Skeletal muscle satellite cell (primary cell): ENCODE measurements at regions not wholly inside any gene's neighbourhood (a gene's known extent, or its start where the extent isn't known, plus 50 kb on each side); places are given as distances from the start of the nearest gene placed in this dataset.

Experiments used
- H3K27me3 ChIP-seq: 2 replicates; pipeline ENCODE4 v1.7.0; 2013; ENCODE audit warnings: low read length; ENCODE audit not compliant: control insufficient read depth, insufficient read depth
- H3K36me3 ChIP-seq: 2 replicates; pipeline ENCODE4 v1.7.0; 2013; ENCODE audit warnings: mild to moderate bottlenecking, control low read depth, low read length; ENCODE audit not compliant: insufficient read depth
- H3K4me1 ChIP-seq: 2 replicates; pipeline ENCODE4 v1.7.0; 2013; ENCODE audit warnings: low read length; ENCODE audit not compliant: control insufficient read depth, insufficient read depth
- H3K4me2 ChIP-seq: 2 replicates; pipeline ENCODE4 v1.7.0; 2013; ENCODE audit warnings: mild to moderate bottlenecking, low read length
- H3K4me3 ChIP-seq: 2 replicates; pipeline ENCODE4 v1.7.0; 2013; ENCODE audit warnings: low read length
- H3K9ac ChIP-seq: 2 replicates; pipeline ENCODE4 v1.7.0; 2013; ENCODE audit warnings: mild to moderate bottlenecking, low read depth, low read length, moderate library complexity
- H3K9me3 ChIP-seq: replicated peaks from 2 replicates; pipeline ENCODE4 v1.7.0; 2013; ENCODE audit warnings: mild to moderate bottlenecking, control low read depth, low read length

DNA sequence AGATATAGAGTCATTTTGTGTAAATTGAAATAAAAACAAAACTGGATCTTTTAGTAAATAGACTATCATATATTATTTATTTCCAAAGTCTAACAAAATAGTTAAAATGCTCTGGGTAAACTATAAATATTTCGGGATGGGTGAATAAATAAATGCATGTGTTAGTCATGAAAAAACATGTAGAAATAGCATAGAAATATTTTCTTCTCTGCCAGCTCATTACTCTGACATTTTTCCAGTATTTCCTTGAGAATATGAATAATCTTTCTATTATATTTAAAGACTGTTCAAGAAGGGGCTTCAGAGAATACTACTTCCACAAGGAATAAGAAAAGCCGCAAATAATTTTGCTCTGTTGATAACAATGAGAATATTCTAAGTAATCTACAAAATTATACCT, 880.4 kb downstream of the TRIB2 start:
- Histone ChIP-seq H3K4me3 (no peak overlapping the region), H3K4me1 (peaks cover 23% of the 10 kb centered on the region), H3K36me3 (no peaks in the 10 kb centered on the region), H3K27me3 (no peaks in the 10 kb centered on the region), H3K9me3 (no peaks in the 10 kb centered on the region), H3K4me2 (peak overlapping the region; percentile 24), H3K9ac (no peak overlapping the region)

DNA sequence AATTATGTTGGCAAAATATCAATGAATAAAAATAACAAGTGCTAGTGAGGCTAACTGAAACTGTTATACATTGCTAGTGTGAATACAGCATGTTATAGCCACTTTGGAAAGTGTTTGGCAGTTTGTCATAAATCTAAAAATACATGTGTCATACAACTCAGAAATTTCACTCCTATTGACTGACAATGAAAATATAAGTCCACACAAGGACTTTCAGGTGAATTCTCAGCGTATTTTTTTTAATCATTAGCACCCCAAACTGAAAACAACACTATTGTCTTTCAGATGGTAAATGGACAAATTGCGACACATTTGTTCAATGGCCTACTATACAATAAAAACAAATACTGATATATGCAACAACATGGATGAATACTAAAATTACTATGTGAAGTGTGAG, 884.8 kb downstream of the TRIB2 start:
- Histone ChIP-seq H3K4me3 (no peak overlapping the region), H3K4me1 (peaks cover 12% of the 10 kb centered on the region), H3K4me2 (no peak overlapping the region), H3K9me3 (no peaks in the 10 kb centered on the region), H3K9ac (no peak overlapping the region), H3K36me3 (no peaks in the 10 kb centered on the region), H3K27me3 (no peaks in the 10 kb centered on the region)

DNA sequence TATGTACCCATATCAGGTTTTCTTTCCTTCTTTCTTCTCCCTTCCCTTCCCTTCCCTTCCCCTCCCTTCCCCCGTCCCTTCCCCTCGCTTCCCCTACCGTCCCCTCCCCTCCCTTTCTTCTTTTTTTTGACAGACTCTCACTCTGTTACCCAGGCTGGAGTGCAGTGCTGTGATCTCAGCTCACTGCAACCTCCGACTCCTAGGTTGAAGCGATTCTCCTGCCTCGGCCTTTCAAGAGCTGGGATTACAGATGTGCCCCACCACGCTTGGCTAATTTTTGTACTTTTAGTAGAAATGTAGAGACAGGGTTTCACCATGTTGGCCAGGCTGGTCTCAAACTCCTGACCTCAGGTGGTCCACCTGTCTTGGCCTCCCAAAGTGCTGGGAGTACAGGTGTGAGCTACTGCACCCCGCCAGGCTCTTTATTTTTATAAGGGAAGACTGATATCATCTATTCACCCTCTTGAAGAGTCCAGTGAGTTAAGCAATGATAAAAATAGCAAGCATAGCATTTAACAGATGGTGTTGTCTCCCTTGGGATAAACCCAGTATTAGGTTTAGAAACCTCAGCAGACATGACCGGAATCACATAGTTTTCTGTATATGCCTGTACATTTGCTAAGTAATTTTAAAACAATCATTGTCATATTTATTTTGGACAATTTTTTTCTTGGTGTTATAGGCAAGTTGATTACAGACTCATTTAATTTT, 888.4 kb downstream of the TRIB2 start:
- no peaks in the 10 kb centered on the region for H3K36me3 ChIP-seq
- H3K9ac ChIP-seq: no peak overlapping the region
- H3K4me2 ChIP-seq: no peak overlapping the region
- no peaks in the 10 kb centered on the region for H3K9me3 ChIP-seq
- no peaks in the 10 kb centered on the region for H3K27me3 ChIP-seq
- H3K4me1 ChIP-seq: no peaks in the 10 kb centered on the region
- H3K4me3 ChIP-seq: no peak overlapping the region

DNA sequence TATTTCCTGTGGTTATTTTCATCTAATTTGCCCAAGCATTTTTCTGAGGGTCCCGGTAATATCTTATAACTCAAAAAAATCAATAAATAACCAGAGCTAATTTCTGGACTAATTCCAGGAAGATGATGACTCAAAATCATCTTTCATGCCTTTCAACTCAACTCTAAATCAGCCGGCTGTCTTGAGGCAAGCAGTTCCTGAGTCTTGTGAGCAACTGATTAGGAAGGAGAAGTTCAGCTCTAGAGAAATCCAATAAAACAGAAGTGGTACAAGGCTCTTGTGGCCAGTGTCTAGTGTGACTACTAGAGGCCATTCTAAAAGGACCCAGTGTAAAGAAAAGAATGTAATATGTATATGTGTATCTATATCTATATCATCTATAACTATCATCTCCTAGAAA, 890.4 kb downstream of the TRIB2 start:
- no peaks in the 10 kb centered on the region for H3K36me3 ChIP-seq
- no peaks in the 10 kb centered on the region for H3K27me3 ChIP-seq
- H3K9ac ChIP-seq: no peak overlapping the region
- H3K4me2 ChIP-seq: no peak overlapping the region
- H3K9me3 ChIP-seq: no peaks in the 10 kb centered on the region
- H3K4me3 ChIP-seq: no peak overlapping the region
- H3K4me1 ChIP-seq: no peaks in the 10 kb centered on the region

DNA sequence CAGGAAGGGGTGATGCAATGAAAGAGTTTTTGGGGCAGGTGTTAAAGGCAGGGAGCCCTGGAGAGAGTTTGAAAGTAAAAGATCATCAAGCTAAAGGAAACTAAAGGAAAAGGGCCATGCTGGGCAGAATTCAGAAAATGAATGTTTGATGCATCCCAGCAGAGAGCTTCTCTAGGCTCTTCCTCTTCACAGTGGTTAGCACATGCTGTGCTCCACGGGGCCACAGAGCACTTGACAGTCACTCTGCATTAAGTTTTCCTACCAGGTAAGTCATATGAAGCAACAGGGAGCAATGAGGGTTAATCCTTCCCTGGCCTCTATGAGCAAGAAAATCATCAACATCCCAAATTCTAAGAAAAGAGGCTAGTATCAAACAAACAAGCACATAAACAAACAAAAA, 895.2 kb downstream of the TRIB2 start:
- Histone ChIP-seq H3K4me2 (no peak overlapping the region), H3K9ac (no peak overlapping the region), H3K27me3 (no peaks in the 10 kb centered on the region), H3K36me3 (no peaks in the 10 kb centered on the region), H3K4me1 (no peaks in the 10 kb centered on the region), H3K9me3 (no peaks in the 10 kb centered on the region), H3K4me3 (no peak overlapping the region)

DNA sequence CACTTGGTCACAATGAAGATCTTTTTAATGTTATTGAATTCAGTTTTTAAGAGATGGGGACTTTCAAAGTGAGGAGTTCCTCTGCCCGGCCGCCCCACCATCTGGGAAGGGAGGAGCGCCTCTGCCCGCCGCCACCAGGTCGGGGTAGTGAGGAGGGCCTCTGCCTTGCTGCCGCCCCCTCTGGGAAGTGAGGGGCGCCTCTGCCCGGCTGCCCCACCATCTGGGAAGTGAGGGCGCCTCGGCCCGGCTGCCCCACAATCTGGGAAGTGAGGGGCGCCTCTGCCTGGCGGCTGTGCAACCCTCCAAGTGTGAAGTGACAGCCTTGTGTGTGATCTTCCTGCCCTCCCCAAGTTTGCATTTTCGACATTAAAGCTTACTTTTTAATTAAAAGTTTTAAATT, 899.3 kb downstream of the TRIB2 start:
- H3K27me3 ChIP-seq: no peaks in the 10 kb centered on the region
- H3K9ac ChIP-seq: no peak overlapping the region
- H3K4me3 ChIP-seq: no peak overlapping the region
- no peak overlapping the region for H3K4me2 ChIP-seq
- no peaks in the 10 kb centered on the region for H3K36me3 ChIP-seq
- no peaks in the 10 kb centered on the region for H3K4me1 ChIP-seq
- H3K9me3 ChIP-seq: no peaks in the 10 kb centered on the region

DNA sequence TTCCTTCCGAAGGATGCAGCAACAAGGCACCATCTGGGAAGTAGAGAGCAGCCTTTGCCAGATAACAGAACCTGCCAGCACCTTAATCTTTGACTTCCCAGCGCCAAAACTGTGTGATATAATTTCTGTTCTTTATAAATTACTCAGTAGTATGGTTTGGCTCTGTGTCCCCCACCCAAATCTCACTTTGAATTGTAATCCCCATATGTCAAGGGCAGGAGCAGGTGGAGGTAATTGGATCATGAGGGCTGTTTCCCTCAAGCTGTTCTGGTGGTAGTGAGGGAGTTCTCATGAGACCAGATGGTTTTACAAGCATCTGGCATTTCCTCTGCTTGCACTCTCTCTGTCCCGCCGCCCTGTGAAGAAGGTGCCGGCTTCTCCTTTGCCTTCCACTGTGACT, 899.9 kb downstream of the TRIB2 start:
- no peak overlapping the region for H3K4me3 ChIP-seq
- no peaks in the 10 kb centered on the region for H3K36me3 ChIP-seq
- no peaks in the 10 kb centered on the region for H3K27me3 ChIP-seq
- no peaks in the 10 kb centered on the region for H3K4me1 ChIP-seq
- no peak overlapping the region for H3K9ac ChIP-seq
- no peaks in the 10 kb centered on the region for H3K9me3 ChIP-seq
- H3K4me2 ChIP-seq: no peak overlapping the region

DNA sequence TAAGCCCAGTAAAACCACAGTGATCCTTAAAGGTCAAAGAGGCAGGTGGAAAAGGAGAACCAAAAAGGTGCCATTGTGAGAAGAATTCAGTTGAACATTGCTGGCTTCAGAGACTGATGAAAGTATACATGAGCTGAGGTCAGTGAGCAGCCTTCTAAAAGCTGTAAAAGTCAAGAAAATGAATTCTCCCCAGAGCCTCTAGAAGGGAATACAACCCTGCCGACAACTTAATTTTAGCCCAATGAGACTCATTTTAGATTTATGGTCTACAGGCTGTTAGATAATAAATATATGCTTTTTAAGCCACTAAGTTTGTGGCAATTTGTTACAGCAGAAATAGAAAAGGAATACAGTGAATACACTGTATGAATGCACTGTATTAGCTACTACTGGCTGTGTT, 911.4 kb downstream of the TRIB2 start:
- Histone ChIP-seq H3K4me1 (no peaks in the 10 kb centered on the region), H3K4me3 (no peak overlapping the region), H3K36me3 (no peaks in the 10 kb centered on the region), H3K4me2 (no peak overlapping the region), H3K9ac (no peak overlapping the region), H3K9me3 (no peaks in the 10 kb centered on the region), H3K27me3 (no peaks in the 10 kb centered on the region)

DNA sequence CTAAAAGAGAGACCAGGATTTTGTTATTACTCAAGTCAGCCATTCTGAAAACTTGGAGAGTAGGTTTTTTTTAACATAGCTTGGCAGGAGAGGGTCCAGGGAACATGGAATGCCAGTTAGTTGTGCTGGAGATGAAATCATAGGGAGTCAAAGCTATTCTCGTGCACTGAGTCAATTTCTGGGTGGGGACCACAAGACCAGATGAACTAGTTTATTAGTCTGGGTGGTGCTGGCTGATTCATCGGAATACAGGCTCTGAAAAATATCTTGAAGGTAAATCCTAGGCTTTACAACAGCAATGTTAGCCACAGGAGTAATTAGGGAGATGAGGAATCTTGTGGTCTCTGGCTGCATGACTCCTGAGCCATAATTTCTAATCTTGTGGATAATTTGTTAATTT, 921.4 kb downstream of the TRIB2 start:
- H3K27me3 ChIP-seq: no peaks in the 10 kb centered on the region
- H3K9me3 ChIP-seq: no peaks in the 10 kb centered on the region
- H3K4me1 ChIP-seq: no peaks in the 10 kb centered on the region
- no peak overlapping the region for H3K4me3 ChIP-seq
- no peak overlapping the region for H3K9ac ChIP-seq
- no peak overlapping the region for H3K4me2 ChIP-seq
- H3K36me3 ChIP-seq: no peaks in the 10 kb centered on the region

DNA sequence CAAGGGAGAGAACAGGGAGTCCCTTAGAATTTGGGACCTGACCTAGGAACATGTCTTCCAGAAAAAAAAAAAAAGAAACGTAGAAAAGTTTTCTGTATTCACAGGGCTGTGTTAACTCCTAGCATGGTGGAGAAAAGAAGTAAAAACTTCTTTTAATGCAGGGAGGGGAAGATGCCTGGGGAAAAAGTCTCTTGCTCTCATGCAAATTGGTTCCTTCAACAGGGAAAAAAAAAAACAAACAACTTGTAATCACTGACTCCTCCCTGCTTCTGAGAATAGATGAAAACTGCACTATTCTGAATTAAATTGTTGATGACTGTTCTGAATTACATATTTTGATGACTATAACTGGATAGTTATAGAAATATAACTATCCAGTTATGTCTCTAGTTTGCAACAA, 933.2 kb downstream of the TRIB2 start:
- no peaks in the 10 kb centered on the region for H3K27me3 ChIP-seq
- no peaks in the 10 kb centered on the region for H3K36me3 ChIP-seq
- no peak overlapping the region for H3K4me2 ChIP-seq
- H3K9me3 ChIP-seq: peaks cover 8% of the 10 kb centered on the region
- H3K4me3 ChIP-seq: no peak overlapping the region
- H3K4me1 ChIP-seq: peaks cover 33% of the 10 kb centered on the region
- no peak overlapping the region for H3K9ac ChIP-seq

DNA sequence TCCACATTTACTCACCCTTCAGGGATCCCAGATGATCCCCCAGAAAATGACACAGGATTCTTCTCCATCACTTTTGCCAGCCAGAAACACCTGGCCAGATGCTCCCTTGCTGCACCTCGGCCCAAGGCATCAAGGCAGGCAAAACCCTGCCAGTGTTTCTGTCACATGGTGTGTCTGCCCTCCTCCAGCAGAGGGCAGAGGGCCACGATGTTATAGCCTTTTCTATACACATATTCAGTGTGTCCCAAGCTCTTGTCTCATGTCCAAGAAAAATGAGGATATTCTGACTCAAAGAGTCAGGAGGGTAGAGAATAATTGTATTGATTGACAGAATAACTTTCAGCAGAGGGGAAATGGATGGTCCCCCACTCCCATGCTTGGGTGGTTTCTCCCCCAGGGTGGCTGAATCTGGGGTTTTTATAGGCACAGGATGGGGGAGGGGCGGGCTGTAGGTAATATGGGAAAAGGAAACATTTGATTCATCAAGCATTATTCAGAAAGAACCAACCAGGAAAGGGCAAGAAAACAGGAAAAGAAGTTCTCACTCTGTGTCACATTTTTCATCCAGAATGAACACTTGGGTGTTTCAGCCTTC, 933.9 kb downstream of the TRIB2 start:
- Histone ChIP-seq H3K4me1 (peaks cover 33% of the 10 kb centered on the region), H3K9me3 (peaks cover 8% of the 10 kb centered on the region), H3K27me3 (no peaks in the 10 kb centered on the region), H3K9ac (no peak overlapping the region), H3K36me3 (no peaks in the 10 kb centered on the region), H3K4me3 (no peak overlapping the region), H3K4me2 (no peak overlapping the region)

DNA sequence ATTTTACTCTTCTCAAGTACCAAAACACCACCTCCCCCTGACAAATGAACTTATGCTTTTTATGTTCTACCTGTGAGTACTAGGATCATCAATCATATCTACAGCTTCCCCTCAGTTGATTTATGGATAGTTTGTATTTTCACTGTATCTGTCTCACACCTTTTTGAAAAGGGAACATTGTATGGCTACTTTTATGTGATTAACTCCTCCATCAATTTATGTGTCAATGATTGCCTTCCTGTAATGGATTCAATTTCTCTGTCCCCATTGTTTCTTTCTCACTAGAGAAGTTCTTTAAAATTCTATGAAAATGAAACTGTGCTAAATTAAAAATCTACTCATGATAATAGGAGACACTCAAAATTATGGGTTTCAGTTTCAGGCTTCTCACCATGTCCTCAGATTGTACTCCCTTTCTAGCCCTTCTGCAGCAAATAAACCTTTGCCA, 935.0 kb downstream of the TRIB2 start:
- Histone ChIP-seq H3K36me3 (no peaks in the 10 kb centered on the region), H3K9me3 (peaks cover 8% of the 10 kb centered on the region)

More for the DNA sequence above, 935.0 kb downstream of the TRIB2 start:
- H3K27me3 ChIP-seq: no peaks in the 10 kb centered on the region
- H3K9ac ChIP-seq: no peak overlapping the region
- H3K4me2 ChIP-seq: no peak overlapping the region
- H3K4me3 ChIP-seq: no peak overlapping the region
- H3K4me1 ChIP-seq: peaks cover 38% of the 10 kb centered on the region
